ENCODE measurements at regions not wholly inside any gene's neighbourhood (a gene's known extent, or its start where the extent isn't known, plus 50 kb on each side); places are given as distances from the start of the nearest gene placed in this dataset.

GRCh38 chr15:37720267-37720666 lies 214.2 kb upstream of the TMCO5A start:
- ATAC-seq: no peak

GRCh38 chr15:37731146-37731746 lies 203.2 kb upstream of the TMCO5A start:
- no peak for ATAC-seq

GRCh38 chr15:37733628-37734027 lies 200.8 kb upstream of the TMCO5A start:
- no peak for ATAC-seq

GRCh38 chr15:37740623-37741141 lies 193.8 kb upstream of the TMCO5A start:
- no peak for ATAC-seq

GRCh38 chr15:37743826-37744225 lies 190.6 kb upstream of the TMCO5A start:
- ATAC-seq: no peak

- no peak for ATAC-seq
These were observed 189.9 kb upstream of the TMCO5A start for GRCh38 chr15:37744521-37744920.

GRCh38 chr15:37751401-37751800 lies 183.0 kb upstream of the TMCO5A start:
- ATAC-seq: no peak

GRCh38 chr15:37756407-37756806 lies 178.0 kb upstream of the TMCO5A start:
- ATAC-seq: no peak

GRCh38 chr15:37758412-37758811 lies 176.0 kb upstream of the TMCO5A start:
- ATAC-seq: no peak

- peak; percentile 25 for ATAC-seq
These were observed 169.7 kb upstream of the TMCO5A start for GRCh38 chr15:37764733-37765191.

- ATAC-seq: no peak
These were observed 168.7 kb upstream of the TMCO5A start for GRCh38 chr15:37765786-37766185.

GRCh38 chr15:37767841-37768455 lies 166.5 kb upstream of the TMCO5A start:
- no peak for ATAC-seq

GRCh38 chr15:37771465-37771864 lies 163.0 kb upstream of the TMCO5A start:
- no peak for ATAC-seq

GRCh38 chr15:37773111-37773860 lies 161.2 kb upstream of the TMCO5A start:
- ATAC-seq: no peak

- ATAC-seq: no peak
These were observed 159.5 kb upstream of the TMCO5A start for GRCh38 chr15:37774961-37775360.

GRCh38 chr15:37777006-37777405 lies 157.4 kb upstream of the TMCO5A start:
- no peak for ATAC-seq

- ATAC-seq: no peak
These were observed 151.2 kb upstream of the TMCO5A start for GRCh38 chr15:37783290-37783689.

- no peak for ATAC-seq
These were observed 146.1 kb upstream of the TMCO5A start for GRCh38 chr15:37788330-37788729.

- ATAC-seq: no peak
These were observed 145.6 kb upstream of the TMCO5A start for GRCh38 chr15:37788767-37789396.

- ATAC-seq: no peak
These were observed 145.0 kb upstream of the TMCO5A start for GRCh38 chr15:37789397-37789786.

- no peak for ATAC-seq
These were observed 144.6 kb upstream of the TMCO5A start for GRCh38 chr15:37789881-37790280.

GRCh38 chr15:37791693-37792092 lies 142.7 kb upstream of the TMCO5A start:
- ATAC-seq: no peak

- ATAC-seq: no peak
These were observed 142.1 kb upstream of the TMCO5A start for GRCh38 chr15:37792351-37792750.

Data from esophagus mucosa (tissue), 1 donor.